OCI-M2 (cell line): ENCODE measurements at regions not wholly inside any gene's neighbourhood (a gene's known extent, or its start where the extent isn't known, plus 50 kb on each side); places are given as distances from the start of the nearest gene placed in this dataset.

Experiments
- DNase-seq: peaks from one replicate; lab custom pipeline; 2025; ENCODE audit not compliant: unreplicated experiment; lab: John Stamatoyannopoulos, UW

DNA sequence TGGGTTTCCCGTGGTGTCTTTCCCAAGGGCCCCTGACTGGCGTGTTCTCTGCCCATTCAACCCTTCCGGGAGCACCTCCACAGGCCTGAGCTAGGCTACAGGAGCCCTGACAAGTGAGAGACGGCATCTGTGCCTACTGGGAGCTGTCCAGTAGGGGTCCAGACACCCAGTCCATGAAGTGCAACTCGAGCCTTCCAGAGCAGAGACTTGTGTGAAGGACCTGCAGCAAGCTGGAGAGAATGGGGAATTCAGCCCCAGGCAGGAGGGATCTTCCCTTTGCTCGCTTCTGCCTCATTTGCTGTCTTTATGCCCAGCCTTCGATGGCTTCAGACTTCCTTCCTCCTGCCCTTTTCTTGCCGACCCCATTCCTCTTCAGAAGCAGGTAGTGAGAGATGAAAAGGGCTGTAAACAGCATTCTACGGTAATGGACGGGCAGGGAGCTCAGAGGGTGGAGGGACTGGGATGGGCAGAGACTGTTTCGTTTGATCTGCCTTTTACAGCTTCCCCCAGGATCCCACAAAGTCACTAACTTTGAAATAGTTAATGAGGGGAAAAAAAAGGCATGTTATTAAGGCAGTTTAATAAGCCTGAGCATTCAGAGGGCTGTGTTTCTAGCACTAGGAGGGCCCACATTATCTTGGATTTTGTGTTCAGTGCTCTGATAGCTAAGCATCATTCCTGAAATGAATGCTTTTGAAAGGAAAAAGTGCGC, 327.6 kb downstream of the FGF9 start:
- no peak for DNase-seq

DNA sequence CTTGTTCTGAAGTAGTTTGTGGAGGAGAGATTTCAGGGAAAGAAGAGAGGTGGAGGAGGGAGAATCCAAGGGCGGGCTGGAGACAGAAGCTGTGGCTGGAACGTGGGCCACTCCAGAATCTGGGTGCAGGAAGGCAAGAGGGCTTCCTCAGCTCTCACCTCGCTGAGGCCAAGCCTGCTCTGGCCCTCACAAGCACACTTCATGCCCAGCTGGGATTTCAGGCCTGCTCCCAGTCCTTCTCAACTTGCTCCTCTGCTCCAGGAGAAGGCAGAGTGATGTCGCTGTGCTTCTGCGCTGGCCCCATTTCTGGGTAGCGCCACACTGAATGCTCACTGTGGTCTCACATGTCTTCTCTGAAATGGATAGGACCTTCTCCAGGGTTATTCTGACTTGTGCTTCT, 328.8 kb downstream of the FGF9 start:
- no peak for DNase-seq

DNA sequence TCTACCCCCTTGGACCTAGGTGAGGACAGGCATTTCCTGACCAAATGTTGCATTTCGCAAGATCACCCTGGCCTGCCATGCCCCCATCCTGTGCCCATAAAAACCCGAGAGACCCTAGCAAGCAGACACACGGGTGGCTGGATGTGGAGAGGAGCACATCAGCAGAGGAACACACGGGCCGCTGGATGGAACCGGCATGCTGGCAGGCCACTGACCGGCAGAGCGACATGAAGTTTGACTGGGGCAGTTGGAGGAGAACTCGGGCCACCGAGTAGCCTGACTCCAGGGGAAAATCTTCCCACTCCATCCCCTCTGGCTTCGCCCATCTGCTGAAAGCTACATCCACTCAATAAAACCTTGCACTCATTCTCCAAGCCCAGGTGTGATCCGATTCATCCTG, 329.3 kb downstream of the FGF9 start:
- DNase-seq, result no peak

DNA sequence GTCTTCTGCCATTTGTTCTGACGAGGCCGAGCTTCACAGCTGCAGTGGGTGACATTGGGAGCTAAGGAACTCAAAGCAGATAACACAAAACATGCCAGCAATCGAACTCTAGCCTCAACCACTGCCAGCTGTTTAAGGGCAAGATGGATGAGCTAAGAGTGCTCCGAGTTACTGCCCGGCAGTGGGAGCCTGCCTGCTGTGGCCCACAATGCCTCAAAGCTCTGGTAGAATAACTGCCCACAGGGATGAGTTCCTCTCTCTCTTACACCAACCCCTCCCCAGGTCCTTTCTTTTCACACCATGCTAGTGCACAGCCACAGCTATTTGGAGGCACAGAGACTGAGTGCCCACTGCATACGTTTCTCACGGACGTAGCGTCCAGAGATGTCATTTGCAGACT, 330.5 kb downstream of the FGF9 start:
- no peak for DNase-seq

DNA sequence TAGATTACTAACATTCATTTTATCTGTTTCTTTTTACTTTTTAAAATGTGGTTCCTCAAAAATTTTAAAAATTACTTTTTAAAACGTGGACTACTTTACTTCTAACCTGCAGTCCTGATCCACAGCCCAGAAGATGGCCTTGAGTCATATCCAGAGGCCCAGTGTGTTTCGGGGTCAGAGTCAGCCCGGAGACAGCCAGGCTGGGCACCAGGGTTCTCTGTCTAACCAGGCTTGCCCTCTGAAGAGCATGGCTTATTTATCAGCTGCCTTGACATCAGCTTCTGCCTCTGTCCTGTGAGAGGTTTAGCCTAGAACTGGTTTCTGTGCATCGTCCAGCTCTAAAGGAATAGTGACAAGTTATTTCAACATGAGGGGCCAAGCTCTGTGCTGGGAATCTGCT, 332.0 kb downstream of the FGF9 start:
- DNase-seq, result no peak

DNA sequence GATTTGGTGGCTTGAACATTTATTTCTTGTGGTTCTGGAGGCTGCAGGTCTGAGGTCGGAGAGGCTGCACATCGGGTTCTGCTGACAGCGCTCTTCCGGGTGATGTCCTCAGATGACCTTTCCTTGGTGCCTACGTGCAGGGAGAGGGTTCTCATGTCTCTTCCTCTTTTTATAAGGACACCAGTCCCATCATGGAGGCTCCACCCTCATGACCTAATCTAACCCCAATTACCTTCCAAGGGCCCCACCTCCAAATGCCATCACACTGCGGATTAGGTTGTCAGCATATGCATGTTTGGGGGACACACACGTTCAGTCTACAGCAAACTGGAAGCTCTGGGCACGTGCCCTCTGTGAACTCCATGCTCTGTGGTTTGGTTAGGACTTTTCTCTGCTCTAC, 338.6 kb downstream of the FGF9 start:
- no peak for DNase-seq

DNA sequence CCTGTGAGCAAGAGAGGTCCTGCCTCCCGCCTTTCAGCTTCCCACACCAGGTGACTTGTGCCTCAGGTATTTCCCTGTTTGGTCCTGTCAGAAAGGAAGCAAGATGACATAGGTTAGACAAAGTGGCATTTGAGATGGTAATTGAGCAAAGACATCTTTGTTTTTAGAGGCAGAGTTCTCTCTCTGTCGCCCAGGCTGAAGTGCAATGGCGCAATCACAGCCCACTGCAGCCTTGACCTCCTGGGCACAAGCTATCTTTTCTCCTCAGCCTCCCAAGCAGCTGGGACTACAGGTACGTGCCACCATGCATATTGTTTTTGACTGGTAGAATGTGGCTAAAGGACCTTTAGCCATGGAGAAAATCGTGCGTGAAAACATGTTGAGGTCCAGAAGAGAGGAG, 339.1 kb downstream of the FGF9 start:
- DNase-seq, result no peak

DNA sequence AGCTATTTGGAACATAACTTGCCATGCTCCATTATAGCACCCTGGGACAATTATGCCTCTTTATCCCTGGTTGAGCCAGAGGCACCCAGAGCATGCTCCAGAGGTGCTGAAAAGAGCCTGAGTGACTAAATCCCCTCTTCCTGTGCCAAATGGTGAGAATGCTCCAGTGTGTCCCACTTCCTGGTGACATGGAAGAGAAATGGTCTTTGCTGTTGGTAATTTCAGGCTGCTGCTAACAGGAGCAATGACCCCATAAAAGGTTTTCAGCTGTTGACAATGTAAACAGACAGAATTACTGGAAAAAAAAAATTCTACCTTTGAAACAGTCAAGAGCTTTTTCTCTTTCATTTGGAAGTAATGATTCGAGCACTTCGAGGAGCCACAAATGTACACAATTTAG, 341.8 kb downstream of the FGF9 start:
- DNase-seq, result no peak

DNA sequence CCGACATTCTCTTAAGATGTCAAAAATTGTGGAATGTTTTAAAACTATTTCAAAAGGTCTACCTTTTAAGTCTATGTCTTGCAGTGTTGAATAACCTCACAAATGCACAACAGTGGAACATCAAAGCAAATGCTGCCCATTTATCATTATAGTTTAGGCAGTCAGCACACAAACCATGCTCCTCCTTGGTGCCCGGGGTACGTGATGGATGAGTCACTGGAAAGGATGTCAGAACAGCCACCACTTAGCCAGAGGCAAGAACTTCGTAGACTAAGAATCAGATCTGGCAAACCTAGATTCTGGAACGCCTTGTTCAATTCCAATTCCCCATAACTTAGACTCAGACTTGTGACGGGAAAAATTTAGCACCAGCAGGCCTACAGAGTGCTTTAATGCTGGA, 343.6 kb downstream of the FGF9 start:
- no peak for DNase-seq

DNA sequence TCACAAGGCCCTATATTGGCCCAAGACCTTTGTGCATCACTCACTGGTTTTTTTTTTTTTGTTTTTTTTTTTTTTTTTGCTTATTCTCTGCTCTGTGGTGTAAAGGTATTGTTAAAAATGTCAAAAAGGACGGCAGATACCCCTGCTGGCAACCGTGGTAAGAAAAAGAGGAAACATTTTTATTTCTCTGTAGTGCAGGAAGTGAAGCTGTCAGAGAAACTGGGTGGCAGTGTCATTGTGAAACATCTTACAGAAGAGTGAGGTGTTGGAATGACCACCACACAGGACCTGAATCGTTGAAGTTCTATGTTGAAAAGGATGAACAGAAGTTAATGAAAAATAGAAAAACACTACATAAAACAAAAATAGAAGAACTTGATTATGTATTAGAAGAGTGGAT, 346.4 kb downstream of the FGF9 start:
- DNase-seq, result no peak

DNA sequence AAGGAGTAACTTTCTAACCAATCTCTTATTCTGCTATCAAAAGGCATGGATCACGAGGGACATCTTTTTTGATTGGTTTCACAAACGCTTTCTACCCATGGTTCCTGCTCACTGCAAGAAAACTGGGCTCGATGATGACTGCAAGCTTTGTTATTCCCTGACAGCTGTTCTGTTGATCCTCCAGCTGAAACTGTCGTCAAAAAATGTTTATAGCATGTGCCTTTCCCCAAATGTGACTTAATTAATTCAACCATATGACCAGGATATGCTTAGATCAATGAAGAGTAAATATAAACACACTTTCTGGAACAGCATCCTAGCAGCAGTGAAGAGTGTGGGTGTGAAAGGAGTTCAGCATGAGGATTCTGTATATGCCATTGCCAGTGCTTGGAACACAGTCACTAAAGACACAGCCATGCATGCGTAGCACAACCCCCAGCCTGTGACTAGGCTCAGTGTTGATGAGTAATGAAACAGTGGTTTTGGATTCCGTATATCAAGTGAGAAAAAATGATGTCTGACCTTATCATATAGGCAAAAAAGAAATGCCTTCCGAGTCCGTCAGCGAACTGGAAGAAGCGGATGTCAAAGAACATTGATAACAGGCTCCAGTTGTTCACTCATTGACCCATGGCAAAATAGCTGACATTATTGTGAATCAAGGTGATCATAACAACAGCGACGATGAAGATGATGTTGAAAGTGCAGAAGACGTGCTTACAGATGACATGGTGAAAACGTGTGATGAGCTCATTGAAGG, 347.4 kb downstream of the FGF9 start:
- no peak for DNase-seq

DNA sequence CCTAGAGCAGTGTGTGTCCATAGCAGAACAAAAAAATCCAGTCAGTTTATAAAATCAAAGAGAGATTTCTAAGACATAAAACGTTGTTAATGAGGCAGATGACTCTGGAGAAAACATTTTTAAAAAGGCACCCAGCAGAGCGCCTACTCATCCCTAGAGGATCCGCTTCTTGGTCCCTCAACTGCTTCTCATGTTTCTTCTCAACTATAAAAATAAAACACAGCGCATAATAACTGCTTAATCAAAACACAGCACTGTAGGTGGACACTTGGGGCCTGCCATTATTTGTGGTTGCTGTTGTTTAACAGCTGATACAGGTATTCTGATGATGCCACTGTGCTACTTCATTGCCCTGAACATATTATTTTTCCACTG, 347.9 kb downstream of the FGF9 start:
- no peak for DNase-seq

DNA sequence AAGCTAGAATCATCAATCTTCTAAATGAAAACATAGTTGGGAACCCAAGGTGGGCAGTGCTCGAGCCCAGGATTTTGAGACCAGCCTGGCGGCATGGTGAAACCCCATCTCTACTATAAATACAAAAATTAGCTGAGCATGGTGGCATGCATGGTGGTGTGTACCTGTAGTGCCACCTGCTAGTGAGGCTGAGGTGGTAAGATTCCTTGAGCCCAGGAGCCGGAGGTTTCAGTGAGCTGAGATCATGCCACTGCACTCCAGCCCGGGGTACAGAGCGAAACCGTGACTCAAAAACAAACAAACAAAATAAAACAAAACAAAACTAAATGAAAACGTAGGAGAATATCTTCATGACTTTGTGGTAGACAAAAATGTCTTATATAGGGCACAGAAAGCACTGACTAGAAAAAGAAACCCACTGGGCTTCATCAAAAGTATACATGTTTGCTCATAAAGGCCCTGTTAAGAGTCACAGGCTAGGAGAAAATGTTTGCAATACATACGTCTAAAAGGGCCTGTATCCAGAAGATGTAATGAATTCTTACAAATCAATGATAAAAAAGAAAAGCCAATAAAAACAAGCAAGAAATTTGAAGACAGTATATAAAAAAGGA, 353.6 kb downstream of the FGF9 start:
- DNase-seq, result no peak

DNA sequence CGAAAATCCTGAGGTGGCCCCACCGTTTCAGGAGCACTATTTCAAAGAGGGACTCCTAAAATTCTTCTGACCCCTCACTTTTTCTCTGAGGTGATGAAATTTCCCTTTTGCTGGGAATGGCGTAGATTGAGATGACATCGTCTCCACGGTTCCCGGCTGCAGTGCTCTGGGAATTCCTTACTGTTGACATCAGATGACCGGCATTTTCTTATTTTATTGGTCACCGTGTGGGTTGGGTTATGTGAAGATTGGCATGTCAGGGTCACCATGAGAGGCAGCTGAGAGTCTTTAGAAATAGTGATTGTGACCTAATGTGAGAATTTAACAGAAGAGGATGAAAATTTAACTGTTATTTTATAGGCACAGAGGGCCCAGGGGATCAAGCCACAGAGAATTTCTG, 356.7 kb downstream of the FGF9 start:
- no peak for DNase-seq

DNA sequence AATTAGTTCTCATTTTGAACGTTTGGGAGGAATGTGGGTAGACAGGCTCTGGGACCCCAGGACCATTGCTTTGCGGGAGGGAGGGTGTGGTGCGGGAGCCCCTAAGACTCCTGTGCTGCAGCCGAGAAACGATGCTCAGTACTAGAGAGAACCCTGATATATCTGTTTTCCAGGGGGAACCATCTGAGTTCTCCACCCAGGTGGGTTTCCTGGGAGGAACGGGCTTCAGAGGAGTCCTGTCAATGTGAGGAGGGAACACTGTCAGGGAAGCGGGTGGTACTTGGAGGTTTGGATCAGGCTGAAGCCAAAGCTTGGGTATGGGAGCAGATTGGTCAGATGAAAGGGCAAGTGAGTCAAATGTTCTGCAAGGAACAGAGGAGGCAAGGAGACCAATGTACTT, 358.0 kb downstream of the FGF9 start:
- DNase-seq, result no peak

DNA sequence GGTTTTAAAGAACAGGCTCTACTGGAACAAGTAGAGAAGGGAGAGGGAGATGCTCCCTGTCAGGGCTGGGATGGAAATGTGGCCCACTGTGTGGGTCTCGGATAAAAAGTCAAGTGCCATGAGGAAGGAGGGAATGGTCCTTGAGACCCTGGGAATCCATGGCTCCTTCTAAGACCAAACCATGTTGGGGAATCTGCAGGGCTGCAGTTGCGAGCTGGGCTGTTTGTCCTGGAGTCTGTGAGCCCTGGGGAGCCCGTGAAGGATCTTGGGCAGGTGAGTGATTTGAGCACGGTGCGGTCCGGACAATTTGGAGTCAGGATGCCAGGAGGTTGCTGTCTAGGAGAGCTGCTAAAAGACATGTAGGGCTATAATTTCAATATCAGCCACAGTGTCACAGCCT, 359.4 kb downstream of the FGF9 start:
- DNase-seq, result no peak

DNA sequence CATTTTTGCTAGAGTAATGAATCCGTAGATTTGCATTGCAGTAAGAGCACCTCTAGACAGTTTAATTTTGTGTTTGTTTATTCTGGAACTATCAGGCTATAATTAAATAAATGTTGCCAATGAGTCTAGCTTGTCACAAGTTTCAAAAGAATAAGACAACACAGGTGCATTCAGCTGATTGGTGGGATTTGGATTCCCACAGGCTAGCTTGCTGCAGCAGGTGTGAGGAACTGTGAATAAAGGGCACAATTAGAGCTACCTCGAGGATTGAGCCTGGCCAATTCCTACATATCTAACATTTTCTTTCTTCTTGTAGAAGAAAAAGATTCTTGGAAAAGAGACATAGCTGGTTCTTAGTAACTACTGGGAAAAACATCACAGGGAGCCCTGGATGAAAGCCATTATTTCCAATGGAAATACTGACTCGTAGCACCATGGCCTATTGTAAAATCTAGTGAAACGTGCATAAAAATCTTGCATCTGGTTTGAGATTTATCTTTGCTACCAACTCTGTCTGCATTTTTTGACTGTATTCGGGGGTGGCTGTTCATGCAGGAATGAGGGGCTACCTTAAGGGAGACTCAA, 360.9 kb downstream of the FGF9 start:
- no peak for DNase-seq

DNA sequence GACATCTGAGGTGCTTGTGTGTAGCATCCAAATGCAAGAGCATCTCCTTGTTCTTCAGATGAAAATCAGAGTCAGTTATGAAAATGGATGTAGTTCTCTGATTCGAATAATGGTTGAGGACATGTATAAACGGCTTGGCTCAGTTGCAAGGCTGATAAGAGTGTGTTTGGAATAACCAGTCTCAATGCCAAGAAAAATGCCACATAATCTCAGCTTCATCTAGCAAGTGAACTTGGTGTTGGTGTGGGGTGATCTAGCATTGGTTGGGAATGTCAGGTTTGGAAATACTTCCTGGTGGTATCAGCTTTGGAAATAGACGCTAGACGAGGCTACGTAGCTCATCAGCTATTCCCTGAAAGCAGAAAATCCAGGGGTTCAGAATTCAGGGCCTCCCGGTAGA, 362.0 kb downstream of the FGF9 start:
- DNase-seq, result no peak

DNA sequence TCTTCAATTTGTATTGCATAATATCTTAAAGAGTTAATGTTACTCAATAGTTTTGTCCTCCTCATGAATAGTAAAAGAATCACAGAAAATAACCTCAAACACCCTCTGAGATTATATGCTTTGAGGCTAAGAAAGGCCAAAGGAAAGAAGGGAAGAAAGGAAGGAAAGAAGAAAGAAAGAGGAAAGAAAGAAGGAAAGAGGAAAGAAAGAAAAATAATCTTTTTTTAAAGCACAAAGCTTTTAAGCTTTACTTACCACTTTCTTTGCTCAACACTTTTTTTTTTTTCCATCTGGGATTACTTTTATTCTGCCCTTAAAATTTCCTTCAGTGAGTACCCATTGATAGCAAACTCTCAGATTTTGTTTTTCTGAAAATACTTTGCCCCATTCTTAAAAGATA, 369.1 kb downstream of the FGF9 start:
- no peak for DNase-seq

DNA sequence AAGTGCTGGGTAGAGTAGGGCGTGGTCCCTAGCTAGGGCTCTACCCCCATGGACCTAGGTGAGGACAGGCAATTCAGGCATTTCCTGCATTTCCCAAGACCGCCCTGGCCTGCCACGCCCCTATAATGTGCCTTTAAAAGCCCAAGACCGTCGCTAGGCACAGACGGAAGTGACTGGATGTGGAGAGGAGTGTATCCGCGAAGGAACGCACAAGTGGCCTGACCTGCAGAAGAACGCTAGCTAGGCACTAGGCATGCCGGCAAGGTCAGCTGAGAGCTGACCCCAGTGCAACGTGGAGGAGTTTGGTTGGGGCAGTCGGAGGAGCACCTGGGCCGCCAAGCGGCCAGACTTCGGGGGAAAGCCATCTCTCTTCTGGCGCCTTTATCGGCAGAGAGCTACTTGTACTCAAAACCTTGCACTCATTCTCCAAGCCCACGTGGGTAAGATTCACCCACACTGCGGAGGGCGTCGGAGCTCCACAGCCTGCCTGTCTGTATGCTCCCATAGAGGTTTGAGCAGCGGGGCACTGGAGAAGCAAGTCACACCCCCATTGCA, 370.0 kb downstream of the FGF9 start:
- DNase-seq, result no peak

DNA sequence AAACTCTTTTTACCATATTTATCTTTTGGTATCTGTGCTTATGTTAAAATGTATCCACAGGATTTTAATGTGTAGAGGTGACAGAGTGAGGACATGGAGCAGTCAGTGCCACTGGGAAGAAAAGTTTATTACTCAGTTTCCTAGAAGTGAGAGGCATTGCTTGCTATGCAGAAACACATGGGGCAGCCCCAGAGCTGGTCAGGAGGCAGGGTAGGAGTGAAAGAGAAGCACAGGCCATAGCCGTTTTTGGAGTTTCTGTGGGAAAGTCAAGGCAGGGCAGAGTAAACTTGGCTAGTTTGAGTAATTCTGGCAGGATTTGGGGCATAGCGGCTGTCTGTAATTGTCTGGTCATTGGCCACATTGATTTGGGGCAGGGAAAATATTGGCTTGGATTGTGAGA, 370.9 kb downstream of the FGF9 start:
- DNase-seq, result no peak
